Small intestine (tissue), 7 donors: ENCODE measurements at regions not wholly inside any gene's neighbourhood (a gene's known extent, or its start where the extent isn't known, plus 50 kb on each side); places are given as distances from the start of the nearest gene placed in this dataset.
A peak's percentile ranks its signal among the peaks of the same experiment; 100 is the strongest.

Experiments
- DNase-seq, 2 donors: peaks; one replicate each; pipeline versions ENCODE4 v3.0.0 to v3.0.0-alpha.2; 2013
- FAIRE-seq: peaks from 2 replicates; lab custom pipeline; 2012; peaks lifted over from hg19 to GRCh38; lab: Jason Lieb, UNC
- H3K27ac ChIP-seq, 3 donors: one replicate each; pipeline ENCODE4 v1.5.1; 2013; ENCODE audit warnings: low read length in 2 of 3, mild to moderate bottlenecking in 2 of 3, control low read depth in 1 of 3, inconsistent platforms in 1 of 3, low read depth in 1 of 3, moderate library complexity in 1 of 3
- H3K27me3 ChIP-seq, 3 donors: one replicate each; pipeline ENCODE4 v1.6.1; 2013; ENCODE audit warnings: low read length in 3 of 3, inconsistent platforms in 1 of 3; ENCODE audit not compliant: control insufficient read depth in 3 of 3, insufficient read depth in 3 of 3
- H3K36me3 ChIP-seq, 3 donors: one replicate each; pipeline ENCODE4 v1.6.1; 2013; ENCODE audit warnings: low read length in 3 of 3, inconsistent platforms in 1 of 3, low read depth in 1 of 3, mild to moderate bottlenecking in 1 of 3, moderate library complexity in 1 of 3; ENCODE audit not compliant: control insufficient read depth in 3 of 3, insufficient read depth in 2 of 3
- H3K4me1 ChIP-seq, 3 donors: one replicate each; pipeline ENCODE4 v1.6.1; 2013; ENCODE audit warnings: low read length in 2 of 3, inconsistent platforms in 1 of 3, low read depth in 1 of 3, mild to moderate bottlenecking in 1 of 3, moderate library complexity in 1 of 3; ENCODE audit not compliant: control insufficient read depth in 3 of 3, insufficient read depth in 2 of 3
- H3K4me3 ChIP-seq, 3 donors: one replicate each; pipeline ENCODE4 v1.5.1; 2013; ENCODE audit warnings: low read length in 3 of 3, control low read depth in 1 of 3, inconsistent platforms in 1 of 3, low read depth in 1 of 3, mild to moderate bottlenecking in 1 of 3, moderate library complexity in 1 of 3
- H3K9me3 ChIP-seq, 2 donors: one replicate each; pipeline ENCODE4 v1.6.1; 2013; ENCODE audit warnings: low read depth in 1 of 2, low read length in 1 of 2; ENCODE audit not compliant: control insufficient read depth in 2 of 2, insufficient read depth in 1 of 2
- WGBS, 3 donors: extraction: QIAGEN DNeasy Blood & Tissue Kit; methylation state at CpG; one replicate each; pipeline ENCODE4 v1.1.7; 2013; 5-methylcytosine and 5-hydroxymethylcytosine counted together
- donor health status: healthy with polysubstance abuse.
- donor health status: control.
- donor health status: control.
- donor health status: Bipolar disorder and iron deficiency.
- donor health status: healthy.

- H3K4me1 ChIP-seq = peaks cover 0 to 3% (median 0%) of the 10 kb centered on the region in 3 donors
- no peaks in the 10 kb centered on the region for H3K9me3 ChIP-seq
- FAIRE-seq (no peak), DNase-seq (no peak)
- 58 to 81% (median 69%) methylated on average over 2 of the region's 2 CpGs for WGBS, 3 donors
- no peaks in the 10 kb centered on the region for H3K27me3 ChIP-seq
- H3K4me3 ChIP-seq = no peak overlapping the region
- H3K27ac ChIP-seq = no peak overlapping the region
- H3K36me3 ChIP-seq = no peaks in the 10 kb centered on the region
Measured at GRCh38 chr14:58844544-58844943, 206.8 kb downstream of the DACT1 start.

- WGBS, 3 donors = 74 to 92% (median 87%) methylated on average over 5 of the region's 5 CpGs
- DNase-seq = no peak
- no peak overlapping the region for H3K4me3 ChIP-seq
- H3K27ac ChIP-seq = no peak overlapping the region
- no peaks in the 10 kb centered on the region for H3K36me3 ChIP-seq
- no peaks in the 10 kb centered on the region for H3K9me3 ChIP-seq
- no peaks in the 10 kb centered on the region for H3K27me3 ChIP-seq
- peaks cover 0 to 10% (median 0%) of the 10 kb centered on the region in 3 donors for H3K4me1 ChIP-seq
- FAIRE-seq = no peak
Measured at GRCh38 chr14:58846682-58847465, 209.1 kb downstream of the DACT1 start.

GRCh38 chr14:58848365-58848764 lies 210.6 kb downstream of the DACT1 start:
- H3K4me3 ChIP-seq = no peak overlapping the region
- H3K36me3 ChIP-seq = no peaks in the 10 kb centered on the region
- H3K4me1 ChIP-seq = peaks cover 0 to 10% (median 0%) of the 10 kb centered on the region in 3 donors
- no peaks in the 10 kb centered on the region for H3K9me3 ChIP-seq
- DNase-seq = no peak
- FAIRE-seq = no peak
- H3K27ac ChIP-seq = no peak overlapping the region
- no peaks in the 10 kb centered on the region for H3K27me3 ChIP-seq
- WGBS, 3 donors = 92 to 98% (median 97%) methylated on average over 8 of the region's 8 CpGs

GRCh38 chr14:58849601-58850000 lies 211.8 kb downstream of the DACT1 start:
- Histone ChIP-seq H3K9me3 (peaks cover 0 to 4% of the 10 kb centered on the region in 2 donors), H3K4me3 (no peak overlapping the region), H3K36me3 (no peaks in the 10 kb centered on the region), H3K27me3 (no peaks in the 10 kb centered on the region), H3K4me1 (peaks cover 0 to 10% (median 0%) of the 10 kb centered on the region in 3 donors), H3K27ac (peak overlapping the region in 1 of 3 donors; percentile 46)
- FAIRE-seq = peak; percentile 67
- WGBS, 3 donors = 14 to 69% (median 28%) methylated on average over 4 of the region's 4 CpGs
- peak; percentile 56 to 85 for DNase-seq

GRCh38 chr14:58850011-58850410 lies 212.2 kb downstream of the DACT1 start:
- DNase-seq = no peak
- H3K27ac ChIP-seq = peak overlapping the region in 1 of 3 donors; percentile 46
- no peaks in the 10 kb centered on the region for H3K36me3 ChIP-seq
- no peaks in the 10 kb centered on the region for H3K27me3 ChIP-seq
- peaks cover 0 to 4% of the 10 kb centered on the region in 2 donors for H3K9me3 ChIP-seq
- no peak overlapping the region for H3K4me3 ChIP-seq
- no peak for FAIRE-seq
- WGBS, 3 donors = 42 to 52% (median 45%) methylated on average over 1 of the region's 1 CpG
- H3K4me1 ChIP-seq = peaks cover 0 to 10% (median 0%) of the 10 kb centered on the region in 3 donors

- 52 to 67% (median 59%) methylated on average over 2 of the region's 2 CpGs for WGBS, 3 donors
- Histone ChIP-seq H3K27me3 (peaks cover 0 to 2% (median 0%) of the 10 kb centered on the region in 3 donors), H3K4me1 (peaks cover 0 to 3% (median 0%) of the 10 kb centered on the region in 3 donors), H3K27ac (no peak overlapping the region), H3K36me3 (no peaks in the 10 kb centered on the region), H3K4me3 (no peak overlapping the region), H3K9me3 (peaks cover 0 to 14% of the 10 kb centered on the region in 2 donors)
- DNase-seq (no peak), FAIRE-seq (no peak)
Measured at GRCh38 chr14:58861586-58861985, 223.8 kb downstream of the DACT1 start.

GRCh38 chr14:58862416-58863160 lies 224.8 kb downstream of the DACT1 start:
- H3K27ac ChIP-seq = no peak overlapping the region
- no peak for DNase-seq
- peaks cover 0 to 2% (median 0%) of the 10 kb centered on the region in 3 donors for H3K27me3 ChIP-seq
- FAIRE-seq = no peak
- H3K9me3 ChIP-seq = peaks cover 0 to 14% of the 10 kb centered on the region in 2 donors
- H3K4me3 ChIP-seq = no peak overlapping the region
- H3K36me3 ChIP-seq = no peaks in the 10 kb centered on the region
- H3K4me1 ChIP-seq = peaks cover 0 to 3% (median 0%) of the 10 kb centered on the region in 3 donors
- WGBS, 3 donors = 76 to 86% (median 81%) methylated on average over 2 of the region's 2 CpGs

GRCh38 chr14:58863661-58864345 lies 226.0 kb downstream of the DACT1 start:
- H3K36me3 ChIP-seq = no peaks in the 10 kb centered on the region
- WGBS, 3 donors = 67 to 76% (median 73%) methylated on average over 10 of the region's 10 CpGs
- H3K9me3 ChIP-seq = peaks cover 0 to 14% of the 10 kb centered on the region in 2 donors
- no peak overlapping the region for H3K27ac ChIP-seq
- DNase-seq (no peak), FAIRE-seq (no peak)
- peaks cover 0 to 2% (median 0%) of the 10 kb centered on the region in 3 donors for H3K27me3 ChIP-seq
- no peak overlapping the region for H3K4me3 ChIP-seq
- H3K4me1 ChIP-seq = peaks cover 0 to 3% (median 0%) of the 10 kb centered on the region in 3 donors
